GM19239 (cell line): ENCODE measurements at regions not wholly inside any gene's neighbourhood (a gene's known extent, or its start where the extent isn't known, plus 50 kb on each side); places are given as distances from the start of the nearest gene placed in this dataset.
"Not testable (repeated sequence)": the region's sequence is repeated elsewhere in the genome, so short reads cannot be mapped to it uniquely, and the experiment has no call there.

Experiments
- DNase-seq: peaks from one replicate; pipeline ENCODE4 v3.0.0; 2011; ENCODE audit warnings: low spot score; ENCODE audit not compliant: insufficient read length
- FAIRE-seq: peaks from 2 replicates; lab custom pipeline; 2011; peaks lifted over from hg19 to GRCh38; lab: Jason Lieb, UNC

GRCh38 chr6:168848797-168849196, 404.8 kb downstream of the THBS2 start:
- FAIRE-seq (no peak), DNase-seq (no peak)

- no peak for DNase-seq
- no peak for FAIRE-seq
Observed at GRCh38 chr6:168844821-168845609, 404.0 kb downstream of the SMOC2 start.

- not testable (repeated sequence) for DNase-seq, FAIRE-seq
Observed at GRCh38 chr6:168842632-168843212, 401.7 kb downstream of the SMOC2 start.

- FAIRE-seq: no peak
- DNase-seq: no peak
Observed at GRCh38 chr6:168841609-168842278, 400.8 kb downstream of the SMOC2 start.

GRCh38 chr6:168840932-168841331, 399.9 kb downstream of the SMOC2 start:
- not testable (repeated sequence) for DNase-seq, FAIRE-seq

- not testable (repeated sequence) for FAIRE-seq, DNase-seq
Observed at GRCh38 chr6:168840299-168840698, 399.3 kb downstream of the SMOC2 start.

- DNase-seq: no peak
- FAIRE-seq: no peak
Observed at GRCh38 chr6:168838037-168838399, 397.0 kb downstream of the SMOC2 start.

- no peak for DNase-seq
Observed at GRCh38 chr6:168837254-168838036, 396.5 kb downstream of the SMOC2 start.

GRCh38 chr6:168835991-168836390, 395.0 kb downstream of the SMOC2 start:
- DNase-seq: no peak
- no peak for FAIRE-seq

More at GRCh38 chr6:168837254-168838036, 396.5 kb downstream of the SMOC2 start:
- FAIRE-seq: no peak

- FAIRE-seq (no peak), DNase-seq (no peak)
Observed at GRCh38 chr6:168834801-168835200, 393.8 kb downstream of the SMOC2 start.

GRCh38 chr6:168834042-168834587, 393.1 kb downstream of the SMOC2 start:
- DNase-seq (no peak), FAIRE-seq (no peak)

- no peak for FAIRE-seq
- DNase-seq: no peak
Observed at GRCh38 chr6:168828800-168829199, 387.8 kb downstream of the SMOC2 start.

- no peak for DNase-seq
- FAIRE-seq: no peak
Observed at GRCh38 chr6:168828035-168828434, 387.1 kb downstream of the SMOC2 start.

- FAIRE-seq: no peak
- no peak for DNase-seq
Observed at GRCh38 chr6:168827586-168827871, 386.5 kb downstream of the SMOC2 start.

GRCh38 chr6:168826726-168827585, 386.0 kb downstream of the SMOC2 start:
- DNase-seq: no peak
- no peak for FAIRE-seq

GRCh38 chr6:168826078-168826390, 385.1 kb downstream of the SMOC2 start:
- no peak for FAIRE-seq
- DNase-seq: no peak

- FAIRE-seq: no peak
- no peak for DNase-seq
Observed at GRCh38 chr6:168825226-168826077, 384.5 kb downstream of the SMOC2 start.

GRCh38 chr6:168823397-168824212, 382.6 kb downstream of the SMOC2 start:
- no peak for DNase-seq
- FAIRE-seq: no peak
